ENCODE measurements at regions not wholly inside any gene's neighbourhood (a gene's known extent, or its start where the extent isn't known, plus 50 kb on each side); places are given as distances from the start of the nearest gene placed in this dataset.

DNA sequence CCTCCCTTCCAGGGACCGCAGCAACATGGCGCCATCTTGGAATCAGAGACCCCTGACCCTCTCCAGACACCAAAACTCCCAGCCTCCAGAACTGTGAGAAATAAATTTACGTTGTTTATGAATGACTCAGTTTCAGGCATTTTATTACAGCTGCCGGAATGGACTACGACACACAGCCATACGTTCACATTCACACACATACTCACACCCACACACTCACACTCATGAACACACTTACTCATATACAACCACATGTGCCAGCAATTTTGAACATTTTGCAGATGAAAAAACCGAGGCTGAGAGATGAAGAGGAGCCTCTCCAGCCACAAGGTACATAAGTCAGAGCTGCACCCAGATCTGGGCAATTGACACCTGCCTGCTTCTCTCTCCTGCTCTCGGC, 151.0 kb upstream of the RAB4A start:
- Histone ChIP-seq H2BK120ac (ENCODE audit: low read depth, low read length) (no peak overlapping the region), H3K27ac (ENCODE audit: low read length, poor library complexity, severe bottlenecking) (no peak overlapping the region), H4K91ac (ENCODE audit: low read length) (no peak overlapping the region), H3K14ac (ENCODE audit: low read length in 2 of 2) (no peak overlapping the region), H3K27me3 (ENCODE audit: control insufficient read depth in 1 of 2, insufficient read depth in 1 of 2, low read length in 2 of 2) (peaks cover 15 to 32% of the 10 kb centered on the region in 2 experiments), H3K9ac (ENCODE audit: low read length) (no peak overlapping the region), H3K18ac (ENCODE audit: low read depth in 1 of 2, low read length in 2 of 2) (no peak overlapping the region), H2BK15ac (ENCODE audit: low read depth, poor library complexity, severe bottlenecking) (no peak overlapping the region), H3K79me1 (replicated peaks; ENCODE audit: low read length, poor library complexity, severe bottlenecking) (no peaks in the 10 kb centered on the region), H4K8ac (ENCODE audit: low read length) (no peak overlapping the region), H2AK5ac (ENCODE audit: low read length, severe bottlenecking) (no peak overlapping the region), H3K36me3 (ENCODE audit: control insufficient read depth in 1 of 2, insufficient read depth in 2 of 2, low read depth in 1 of 2, low read length in 2 of 2) (no peaks in the 10 kb centered on the region), H3K4me3 (ENCODE audit: insufficient read depth in 1 of 2, low read depth in 1 of 2, low read length in 2 of 2) (no peak overlapping the region), H2AFZ (ENCODE audit: low read depth, low read length) (no peak overlapping the region), H3K9me3 (ENCODE audit: control insufficient read depth, low read length) (no peaks in the 10 kb centered on the region), H2BK12ac (ENCODE audit: low read length in 2 of 2) (no peak overlapping the region), H3K4me1 (ENCODE audit: control insufficient read depth, insufficient read depth, low read depth, low read length) (no peaks in the 10 kb centered on the region), H3K4ac (ENCODE audit: low read depth in 1 of 2, low read length in 2 of 2) (no peak overlapping the region), H3K4me2 (ENCODE audit: low read length, poor library complexity, severe bottlenecking) (no peak overlapping the region), H2BK5ac (ENCODE audit: low read depth, low read length, poor library complexity, severe bottlenecking) (no peak overlapping the region), H3K23ac (ENCODE audit: low read length in 2 of 2) (no peak overlapping the region)
- 64% methylated on average over 8 of the region's 8 CpGs for WGBS
- peak; percentile 30 for DNase-seq

DNA sequence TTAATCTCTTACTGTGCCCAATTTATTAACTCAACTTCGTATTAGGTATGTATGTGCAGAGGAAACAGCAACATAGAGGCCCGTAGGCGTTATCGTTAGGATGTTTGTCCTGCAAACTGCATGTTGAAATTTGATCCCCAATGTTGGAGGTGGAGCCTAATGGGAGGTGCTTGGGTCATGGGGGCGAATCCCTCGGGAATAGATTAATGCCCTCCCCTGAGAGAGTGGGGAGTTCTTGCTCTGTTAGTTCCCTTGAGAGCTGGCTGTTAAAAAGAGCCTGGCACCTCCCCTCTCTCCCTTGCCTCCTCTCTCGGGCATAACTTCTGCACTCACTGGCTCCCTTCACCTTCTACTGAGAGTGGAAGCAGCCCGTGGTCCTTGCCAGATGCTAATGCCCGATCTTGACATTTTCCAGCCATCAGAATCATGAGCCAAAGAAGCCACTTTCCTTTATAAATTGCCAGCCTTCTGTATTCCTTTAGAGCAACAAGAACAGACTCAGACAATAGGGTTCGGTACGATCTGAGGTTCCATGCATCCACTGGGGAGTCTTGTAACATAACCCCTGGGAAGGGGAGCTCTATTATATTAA, 149.0 kb upstream of the RAB4A start:
- Histone ChIP-seq H3K4ac (ENCODE audit: low read depth in 1 of 2, low read length in 2 of 2) (no peak overlapping the region), H3K4me3 (ENCODE audit: insufficient read depth in 1 of 2, low read depth in 1 of 2, low read length in 2 of 2) (no peak overlapping the region), H3K4me2 (ENCODE audit: low read length, poor library complexity, severe bottlenecking) (no peak overlapping the region), H3K36me3 (ENCODE audit: control insufficient read depth in 1 of 2, insufficient read depth in 2 of 2, low read depth in 1 of 2, low read length in 2 of 2) (no peaks in the 10 kb centered on the region), H3K9ac (ENCODE audit: low read length) (no peak overlapping the region), H3K14ac (ENCODE audit: low read length in 2 of 2) (no peak overlapping the region), H3K23ac (ENCODE audit: low read length in 2 of 2) (no peak overlapping the region), H2AFZ (ENCODE audit: low read depth, low read length) (no peak overlapping the region), H4K8ac (ENCODE audit: low read length) (no peak overlapping the region), H4K91ac (ENCODE audit: low read length) (no peak overlapping the region), H3K9me3 (ENCODE audit: control insufficient read depth, low read length) (no peaks in the 10 kb centered on the region), H2BK15ac (ENCODE audit: low read depth, poor library complexity, severe bottlenecking) (no peak overlapping the region), H2BK5ac (ENCODE audit: low read depth, low read length, poor library complexity, severe bottlenecking) (no peak overlapping the region), H3K27me3 (ENCODE audit: control insufficient read depth in 1 of 2, insufficient read depth in 1 of 2, low read length in 2 of 2) (peaks cover 15 to 27% of the 10 kb centered on the region in 2 experiments), H3K79me1 (replicated peaks; ENCODE audit: low read length, poor library complexity, severe bottlenecking) (no peaks in the 10 kb centered on the region), H2BK12ac (ENCODE audit: low read length in 2 of 2) (no peak overlapping the region), H3K27ac (ENCODE audit: low read length, poor library complexity, severe bottlenecking) (no peak overlapping the region), H3K4me1 (ENCODE audit: control insufficient read depth, insufficient read depth, low read depth, low read length) (no peaks in the 10 kb centered on the region), H2BK120ac (ENCODE audit: low read depth, low read length) (no peak overlapping the region), H2AK5ac (ENCODE audit: low read length, severe bottlenecking) (no peak overlapping the region), H3K18ac (ENCODE audit: low read depth in 1 of 2, low read length in 2 of 2) (no peak overlapping the region)
- WGBS: 84% methylated on average over 11 of the region's 11 CpGs
- no peak for DNase-seq

DNA sequence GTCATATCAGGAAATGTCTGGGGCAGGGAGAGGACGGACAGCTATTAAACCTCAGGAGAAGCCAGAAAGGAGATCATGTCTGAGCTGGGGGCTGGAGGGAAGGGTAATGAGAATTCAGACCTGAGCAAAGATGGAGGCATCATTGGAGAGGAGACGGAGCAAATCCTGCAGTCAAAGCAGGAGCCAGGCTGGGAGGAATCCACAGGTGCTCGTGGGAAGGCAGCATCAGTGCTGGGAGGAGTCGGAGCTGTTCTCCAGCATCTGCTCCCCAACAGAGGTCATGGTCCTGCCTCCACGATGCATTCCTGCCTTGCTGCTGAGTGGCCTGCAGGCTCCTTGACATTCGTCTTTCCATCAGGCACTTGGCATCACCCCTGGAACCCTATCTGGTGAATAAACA, 148.3 kb upstream of the RAB4A start:
- no peak for DNase-seq
- H3K27me3 ChIP-seq (ENCODE audit: control insufficient read depth in 1 of 2, insufficient read depth in 1 of 2, low read length in 2 of 2): peaks cover 15 to 27% of the 10 kb centered on the region in 2 experiments
- H3K4ac ChIP-seq (ENCODE audit: low read depth in 1 of 2, low read length in 2 of 2): no peak overlapping the region
- no peak overlapping the region for H2AFZ ChIP-seq (ENCODE audit: low read depth, low read length)
- H3K9me3 ChIP-seq (ENCODE audit: control insufficient read depth, low read length): no peaks in the 10 kb centered on the region
- H2BK15ac ChIP-seq (ENCODE audit: low read depth, poor library complexity, severe bottlenecking): no peak overlapping the region
- no peak overlapping the region for H3K4me3 ChIP-seq (ENCODE audit: insufficient read depth in 1 of 2, low read depth in 1 of 2, low read length in 2 of 2)
- H3K36me3 ChIP-seq (ENCODE audit: control insufficient read depth in 1 of 2, insufficient read depth in 2 of 2, low read depth in 1 of 2, low read length in 2 of 2): no peaks in the 10 kb centered on the region
- H3K4me2 ChIP-seq (ENCODE audit: low read length, poor library complexity, severe bottlenecking): no peak overlapping the region
- no peak overlapping the region for H2BK12ac ChIP-seq (ENCODE audit: low read length in 2 of 2)
- H2BK120ac ChIP-seq (ENCODE audit: low read depth, low read length): no peak overlapping the region
- no peak overlapping the region for H3K27ac ChIP-seq (ENCODE audit: low read length, poor library complexity, severe bottlenecking)
- no peak overlapping the region for H4K8ac ChIP-seq (ENCODE audit: low read length)
- H3K79me1 ChIP-seq (replicated peaks; ENCODE audit: low read length, poor library complexity, severe bottlenecking): no peaks in the 10 kb centered on the region
- H3K4me1 ChIP-seq (ENCODE audit: control insufficient read depth, insufficient read depth, low read depth, low read length): peaks cover 2% of the 10 kb centered on the region
- no peak overlapping the region for H3K9ac ChIP-seq (ENCODE audit: low read length)
- 90% methylated on average over 6 of the region's 6 CpGs for WGBS
- H2BK5ac ChIP-seq (ENCODE audit: low read depth, low read length, poor library complexity, severe bottlenecking): no peak overlapping the region
- no peak overlapping the region for H3K18ac ChIP-seq (ENCODE audit: low read depth in 1 of 2, low read length in 2 of 2)
- H3K14ac ChIP-seq (ENCODE audit: low read length in 2 of 2): no peak overlapping the region
- no peak overlapping the region for H2AK5ac ChIP-seq (ENCODE audit: low read length, severe bottlenecking)
- no peak overlapping the region for H3K23ac ChIP-seq (ENCODE audit: low read length in 2 of 2)
- H4K91ac ChIP-seq (ENCODE audit: low read length): no peak overlapping the region

DNA sequence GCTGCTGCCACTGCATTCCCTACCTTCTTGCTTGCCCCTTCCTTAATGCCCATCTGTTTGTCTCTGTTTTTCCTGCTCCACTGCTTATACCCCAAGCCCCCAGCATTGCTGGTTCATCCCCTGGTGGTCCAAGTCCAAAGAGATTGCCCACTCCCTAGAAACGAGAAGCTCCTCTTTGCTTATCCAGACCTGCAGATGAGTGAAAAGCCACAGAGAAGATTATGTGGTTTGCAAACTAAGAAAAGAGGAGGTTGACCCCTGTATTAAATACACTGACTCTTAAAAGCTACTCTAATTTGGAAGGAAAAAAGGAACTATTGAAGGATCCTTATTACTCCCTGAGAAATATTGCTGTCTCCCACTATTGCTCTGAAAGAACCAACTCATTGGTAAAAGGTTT, 146.8 kb upstream of the RAB4A start:
- no peak for DNase-seq
- Histone ChIP-seq H2AFZ (ENCODE audit: low read depth, low read length) (no peak overlapping the region), H3K9me3 (ENCODE audit: control insufficient read depth, low read length) (no peaks in the 10 kb centered on the region), H3K36me3 (ENCODE audit: control insufficient read depth in 1 of 2, insufficient read depth in 2 of 2, low read depth in 1 of 2, low read length in 2 of 2) (no peaks in the 10 kb centered on the region), H4K91ac (ENCODE audit: low read length) (no peak overlapping the region), H3K4me1 (ENCODE audit: control insufficient read depth, insufficient read depth, low read depth, low read length) (peaks cover 2% of the 10 kb centered on the region), H2BK5ac (ENCODE audit: low read depth, low read length, poor library complexity, severe bottlenecking) (no peak overlapping the region), H2BK15ac (ENCODE audit: low read depth, poor library complexity, severe bottlenecking) (no peak overlapping the region), H3K14ac (ENCODE audit: low read length in 2 of 2) (no peak overlapping the region), H3K18ac (ENCODE audit: low read depth in 1 of 2, low read length in 2 of 2) (no peak overlapping the region), H3K4me2 (ENCODE audit: low read length, poor library complexity, severe bottlenecking) (no peak overlapping the region), H3K27me3 (ENCODE audit: control insufficient read depth in 1 of 2, insufficient read depth in 1 of 2, low read length in 2 of 2) (peaks cover 16 to 28% of the 10 kb centered on the region in 2 experiments), H3K27ac (ENCODE audit: low read length, poor library complexity, severe bottlenecking) (no peak overlapping the region), H3K9ac (ENCODE audit: low read length) (no peak overlapping the region), H4K8ac (ENCODE audit: low read length) (no peak overlapping the region), H2AK5ac (ENCODE audit: low read length, severe bottlenecking) (no peak overlapping the region), H3K79me1 (replicated peaks; ENCODE audit: low read length, poor library complexity, severe bottlenecking) (no peaks in the 10 kb centered on the region), H3K4ac (ENCODE audit: low read depth in 1 of 2, low read length in 2 of 2) (no peak overlapping the region), H2BK120ac (ENCODE audit: low read depth, low read length) (no peak overlapping the region), H3K4me3 (ENCODE audit: insufficient read depth in 1 of 2, low read depth in 1 of 2, low read length in 2 of 2) (no peak overlapping the region), H2BK12ac (ENCODE audit: low read length in 2 of 2) (no peak overlapping the region), H3K23ac (ENCODE audit: low read length in 2 of 2) (no peak overlapping the region)
- WGBS: 67% methylated on average over 1 of the region's 1 CpG
